22Rv1 (cell line): ENCODE measurements at regions not wholly inside any gene's neighbourhood (a gene's known extent, or its start where the extent isn't known, plus 50 kb on each side); places are given as distances from the start of the nearest gene placed in this dataset.

ENCODE experiments used
- H3K27ac ChIP-seq: fragments of 450-650 bp; 2 replicates; pipeline ENCODE4 v1.5.1; 2017
- ZFX ChIP-seq: fragments of 450-650 bp; IDR thresholded peaks from 2 replicates; pipeline ENCODE4 v1.6.1; 2017; ENCODE audit warnings: antibody characterized with exemption, borderline replicate concordance
- TF ChIP-seq, protein P1 (sequence below): fragments of 450-650 bp; IDR thresholded peaks from 2 replicates; pipeline ENCODE4 v1.5.1; 2017; ENCODE audit warnings: mild to moderate bottlenecking

DNA sequence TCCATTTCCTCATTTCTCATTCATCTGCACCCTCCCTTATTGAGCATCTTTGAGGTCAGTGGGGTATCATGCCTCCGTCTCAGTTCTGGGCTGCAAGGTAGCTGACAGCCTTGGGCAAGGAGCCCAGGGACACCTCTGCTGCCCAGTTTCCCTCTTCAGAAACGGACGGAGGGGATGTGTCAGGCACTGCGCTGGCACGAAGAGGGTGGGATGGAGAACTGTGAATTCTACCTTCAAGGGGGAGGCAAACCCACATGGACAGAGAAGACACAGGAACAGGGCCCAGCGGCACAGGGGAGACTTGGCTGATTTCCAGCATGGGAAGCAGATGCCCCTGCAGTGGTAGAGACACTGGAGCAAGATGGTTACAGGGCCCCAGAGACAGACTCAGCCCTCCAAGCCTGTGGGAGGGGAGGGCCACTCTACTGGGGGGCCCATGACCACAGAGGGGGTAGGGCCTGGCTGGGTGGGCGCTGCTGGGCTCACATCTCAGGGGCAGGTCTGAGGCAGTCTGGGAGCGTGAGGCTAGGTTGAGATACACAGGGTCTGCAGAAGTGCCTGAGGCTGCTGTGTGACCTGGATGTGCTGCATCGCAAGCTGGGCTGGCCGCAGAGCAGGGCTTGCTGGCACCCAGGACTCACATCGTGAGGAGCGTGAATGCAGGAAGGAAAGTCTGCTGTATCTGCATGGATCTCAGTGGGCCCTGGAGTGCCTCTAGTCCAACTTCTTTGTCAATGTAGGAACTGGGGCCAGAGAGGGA lies 92.3 kb downstream of the HS1BP3 start:
- H3K27ac ChIP-seq = no peak overlapping the region
- no peak for TF ChIP-seq ZFX
- TF ChIP-seq, protein P1, sequence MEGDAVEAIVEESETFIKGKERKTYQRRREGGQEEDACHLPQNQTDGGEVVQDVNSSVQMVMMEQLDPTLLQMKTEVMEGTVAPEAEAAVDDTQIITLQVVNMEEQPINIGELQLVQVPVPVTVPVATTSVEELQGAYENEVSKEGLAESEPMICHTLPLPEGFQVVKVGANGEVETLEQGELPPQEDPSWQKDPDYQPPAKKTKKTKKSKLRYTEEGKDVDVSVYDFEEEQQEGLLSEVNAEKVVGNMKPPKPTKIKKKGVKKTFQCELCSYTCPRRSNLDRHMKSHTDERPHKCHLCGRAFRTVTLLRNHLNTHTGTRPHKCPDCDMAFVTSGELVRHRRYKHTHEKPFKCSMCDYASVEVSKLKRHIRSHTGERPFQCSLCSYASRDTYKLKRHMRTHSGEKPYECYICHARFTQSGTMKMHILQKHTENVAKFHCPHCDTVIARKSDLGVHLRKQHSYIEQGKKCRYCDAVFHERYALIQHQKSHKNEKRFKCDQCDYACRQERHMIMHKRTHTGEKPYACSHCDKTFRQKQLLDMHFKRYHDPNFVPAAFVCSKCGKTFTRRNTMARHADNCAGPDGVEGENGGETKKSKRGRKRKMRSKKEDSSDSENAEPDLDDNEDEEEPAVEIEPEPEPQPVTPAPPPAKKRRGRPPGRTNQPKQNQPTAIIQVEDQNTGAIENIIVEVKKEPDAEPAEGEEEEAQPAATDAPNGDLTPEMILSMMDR = no peak

DNA sequence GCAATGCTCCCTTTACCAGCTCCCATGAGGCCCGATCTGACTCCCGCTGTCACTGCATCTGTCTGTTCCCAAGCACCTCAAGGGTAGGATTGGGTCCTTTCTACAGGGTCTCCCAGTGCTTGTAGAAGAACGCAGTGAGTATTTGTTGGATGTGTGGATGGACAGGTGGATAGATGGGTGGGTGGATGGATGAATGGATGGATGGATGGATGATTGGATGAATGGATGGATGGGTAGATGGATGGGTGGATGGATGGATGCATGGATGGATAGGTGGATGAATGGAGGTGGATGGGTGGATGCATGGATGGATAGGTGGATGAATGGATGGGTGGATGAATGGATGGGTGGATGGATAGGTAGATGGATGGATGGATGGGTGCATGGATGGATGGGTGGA lies 91.6 kb downstream of the HS1BP3 start:
- no peak overlapping the region for H3K27ac ChIP-seq
- TF ChIP-seq ZFX = no peak
- TF ChIP-seq, protein P1 = no peak

DNA sequence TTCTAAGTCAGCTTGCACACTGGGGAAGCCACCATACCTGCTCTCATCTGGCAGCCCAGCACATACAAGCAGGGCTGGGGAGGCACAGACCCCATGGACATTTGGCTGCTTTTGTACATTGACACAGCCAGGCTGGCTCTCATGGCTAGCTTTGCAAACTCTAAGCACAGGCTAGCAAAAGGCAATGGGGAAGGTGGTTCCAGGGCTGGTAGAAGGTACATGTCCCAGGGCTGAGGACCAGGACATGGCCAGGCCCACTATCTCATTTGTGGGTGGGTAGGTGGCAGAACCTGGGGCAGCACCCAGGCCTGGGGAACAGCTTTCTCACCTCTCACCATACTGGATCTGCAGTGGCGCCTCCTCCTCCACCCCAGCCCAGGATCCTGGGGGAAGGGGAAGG lies 90.9 kb downstream of the HS1BP3 start:
- TF ChIP-seq ZFX = no peak
- TF ChIP-seq, protein P1 = no peak
- no peak overlapping the region for H3K27ac ChIP-seq

DNA sequence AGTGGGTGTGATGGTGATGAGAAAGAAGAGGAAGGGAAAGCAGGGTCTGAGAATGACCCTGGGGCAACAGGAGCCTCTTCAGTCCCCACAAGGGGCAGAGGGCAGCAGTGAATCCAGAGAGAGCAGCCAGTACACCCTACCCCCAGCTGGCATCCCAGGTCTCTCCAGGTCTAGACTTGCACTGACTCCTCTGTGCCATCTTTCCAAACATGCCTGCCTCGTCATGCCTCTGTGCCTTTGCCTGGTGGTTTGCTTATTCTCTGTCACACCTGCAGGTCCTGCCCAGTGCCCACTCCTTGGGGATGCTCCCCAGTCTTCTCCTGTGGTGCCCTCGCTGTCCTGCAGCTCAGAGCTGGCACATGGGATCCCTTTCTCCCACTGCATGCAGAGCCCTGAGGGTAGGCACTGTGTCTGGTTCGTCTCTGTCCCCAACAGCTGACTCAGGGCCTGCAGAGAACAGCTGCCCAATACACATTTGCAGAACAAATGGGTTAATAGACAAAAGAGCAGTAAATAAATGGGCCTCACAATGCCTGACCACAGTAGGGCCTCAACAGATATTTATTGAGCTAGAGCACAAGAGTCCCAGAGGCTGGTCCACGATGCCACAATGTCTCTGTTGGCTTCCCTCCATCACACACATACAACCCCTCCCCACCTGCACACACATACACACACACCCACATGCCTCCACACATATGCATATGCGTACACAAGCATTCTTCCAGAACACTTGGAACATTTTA lies 89.8 kb downstream of the HS1BP3 start:
- H3K27ac ChIP-seq = no peak overlapping the region

DNA sequence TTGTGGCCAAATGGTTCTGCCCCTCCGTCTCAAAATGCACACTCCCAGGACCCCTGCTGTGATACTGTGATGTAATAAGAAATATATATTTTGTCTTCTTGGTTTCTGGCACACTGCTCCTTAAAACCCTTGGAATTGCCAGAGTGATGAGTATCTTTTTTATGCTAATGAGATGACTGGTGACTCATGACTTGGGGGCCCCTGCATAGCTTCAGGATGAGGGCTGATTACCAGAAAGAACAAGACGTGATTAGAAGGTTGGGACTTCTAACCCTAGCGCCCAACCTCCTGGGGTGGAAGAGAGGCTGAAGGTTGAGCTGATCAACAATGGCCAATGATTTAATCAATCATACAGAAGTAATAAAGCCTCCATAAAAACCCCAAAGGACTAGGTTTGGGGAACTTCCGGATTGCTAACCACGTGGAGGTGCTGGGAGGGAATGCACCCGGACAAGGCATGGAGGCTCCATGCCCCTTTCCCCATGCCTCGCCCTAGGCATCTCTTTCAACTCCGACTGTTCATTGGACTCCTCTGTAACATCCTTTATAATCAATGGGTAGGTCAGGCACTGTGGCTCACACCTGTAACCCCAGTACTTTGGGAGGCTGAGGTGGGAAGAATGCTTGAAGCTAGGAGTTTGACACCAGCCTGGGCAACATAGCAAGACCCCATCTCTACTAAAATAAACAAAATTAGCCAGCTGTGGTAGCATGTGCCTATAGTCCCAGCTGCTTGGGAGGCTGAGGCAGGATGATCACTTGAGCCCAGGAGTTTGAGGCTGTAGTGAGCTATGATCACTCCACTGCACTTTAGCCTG lies 89.1 kb downstream of the HS1BP3 start:
- TF ChIP-seq, protein P1 = no peak
- TF ChIP-seq ZFX = no peak
- no peak overlapping the region for H3K27ac ChIP-seq

More for the DNA sequence above, 89.8 kb downstream of the HS1BP3 start:
- TF ChIP-seq ZFX = no peak
- TF ChIP-seq, protein P1 = no peak

DNA sequence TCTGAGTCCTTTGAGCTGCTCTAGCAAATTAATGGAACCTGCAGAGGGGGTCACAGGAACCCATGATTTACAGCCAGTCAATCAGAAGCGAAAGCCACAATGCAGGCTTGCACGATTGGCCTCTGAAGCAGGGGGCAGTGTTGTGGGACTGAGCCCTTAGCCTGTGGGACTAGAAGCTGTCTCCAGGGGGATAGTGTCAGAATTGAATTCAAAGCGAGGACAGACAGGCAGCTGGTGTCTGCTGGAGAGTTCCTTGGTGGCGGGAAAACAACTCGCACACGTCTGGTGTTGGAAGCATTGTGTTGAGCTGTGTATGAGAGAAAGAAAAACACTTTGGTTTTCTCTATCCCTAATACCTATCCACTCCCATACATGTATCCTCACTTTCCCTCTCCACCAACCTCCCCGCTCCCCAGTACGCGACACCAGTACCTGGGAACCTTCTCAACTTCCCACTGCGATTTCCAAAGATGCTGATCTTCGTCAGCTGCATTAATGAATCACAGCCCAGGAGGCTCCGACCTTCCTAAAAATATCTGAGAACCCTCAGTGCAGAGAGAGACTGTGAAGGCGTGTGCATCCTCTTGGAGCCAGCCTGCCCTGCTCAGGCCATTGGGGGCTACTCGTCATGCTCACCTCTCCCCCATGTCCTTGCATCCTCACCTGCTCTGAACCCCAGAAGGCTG lies 88.2 kb downstream of the HS1BP3 start:
- no peak for TF ChIP-seq ZFX
- TF ChIP-seq, protein P1 = no peak
- no peak overlapping the region for H3K27ac ChIP-seq
